Right lobe of liver (tissue), 4 donors: ENCODE measurements at regions not wholly inside any gene's neighbourhood (a gene's known extent, or its start where the extent isn't known, plus 50 kb on each side); places are given as distances from the start of the nearest gene placed in this dataset.

Experiments
- CTCF ChIP-seq, 4 donors: fragments of 200-600 bp in 3 of 4; fragments of 450-650 bp in 1 of 4; IDR thresholded peaks; one replicate each; pipeline versions ENCODE4 v1.5.1 to v1.8.0; 2016 to 2022; ENCODE audit warnings: antibody characterized with exemption in 4 of 4, mild to moderate bottlenecking in 2 of 4
- POLR2A ChIP-seq: fragments of 450-650 bp; IDR thresholded peaks from one replicate; pipeline ENCODE4 v1.6.1; 2017; ENCODE audit warnings: antibody characterized with exemption, mild to moderate bottlenecking
- donor health status: DM: no; HTN: no; CAD: no.
- donor health status: DM: no; HTN: no; CAD: no.
- donor health status: DM: no; HTN: yes; CAD: no.

DNA sequence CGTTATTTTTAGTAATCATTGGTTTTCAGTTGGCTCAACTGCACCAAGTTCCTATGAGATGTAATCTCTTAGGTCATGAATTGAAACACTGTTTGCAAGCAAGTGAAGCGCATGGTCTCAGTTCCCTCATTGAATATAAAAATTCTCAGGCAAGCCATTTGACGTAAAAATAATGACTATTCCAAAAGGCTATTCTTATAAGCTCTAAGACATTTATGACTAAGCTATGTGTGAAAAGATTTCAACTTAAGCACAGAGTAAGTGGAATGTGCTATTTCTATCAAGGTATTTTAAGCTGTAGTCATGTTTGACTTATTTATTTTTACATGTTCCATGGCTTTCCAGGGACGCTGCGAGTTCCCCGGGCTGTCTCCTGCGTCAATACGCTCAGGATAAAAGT is 248.5 kb downstream of the THBS2 start:
- no peak for TF ChIP-seq CTCF (IDR thresholded peaks at IDR 0.05)
- TF ChIP-seq POLR2A, result no peak
